ENCODE measurements at regions not wholly inside any gene's neighbourhood (a gene's known extent, or its start where the extent isn't known, plus 50 kb on each side); places are given as distances from the start of the nearest gene placed in this dataset.
"Not testable (repeated sequence)": the region's sequence is repeated elsewhere in the genome, so short reads cannot be mapped to it uniquely, and the experiment has no call there.

DNA sequence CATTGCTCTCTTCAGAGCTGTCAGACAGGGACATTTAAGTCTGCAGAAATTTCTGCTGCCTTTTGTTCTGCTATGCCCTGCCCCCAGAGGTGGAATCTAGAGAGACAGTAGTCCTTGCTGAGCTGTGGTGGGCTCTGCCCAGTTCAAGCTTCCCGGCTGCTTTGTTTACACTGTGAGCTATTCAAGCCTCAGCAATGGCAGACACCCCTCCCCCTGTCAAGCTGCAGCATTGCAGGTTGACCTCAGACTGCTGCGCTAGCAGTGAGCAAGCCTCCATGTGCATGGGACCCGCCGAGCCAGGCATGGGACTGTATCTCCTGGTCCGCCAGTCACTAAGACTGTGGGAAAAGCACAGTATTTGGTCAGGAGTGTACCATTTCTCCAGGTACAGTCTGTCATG, 53.6 kb upstream of the MAPK10 start:
- not testable (repeated sequence) for DNase-seq

DNA sequence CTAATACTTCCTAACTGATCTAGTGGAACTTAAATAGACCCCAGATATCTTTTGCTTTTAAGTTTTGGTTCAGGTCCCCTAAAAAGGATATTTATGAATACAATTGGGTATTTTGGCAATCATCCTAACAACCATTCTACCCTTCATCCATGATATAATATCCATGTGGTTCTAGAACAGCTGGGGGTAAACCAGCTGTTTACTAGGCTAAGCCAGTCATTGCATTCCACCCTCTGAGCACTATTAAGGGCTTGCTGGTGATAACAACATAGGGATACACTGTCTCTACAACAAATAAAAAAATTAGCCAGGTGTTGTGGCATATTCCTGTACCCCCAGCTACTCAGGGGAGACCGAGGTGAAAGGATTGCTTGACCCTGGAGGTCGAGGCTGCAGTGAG, 54.8 kb upstream of the MAPK10 start:
- DNase-seq = no peak

DNA sequence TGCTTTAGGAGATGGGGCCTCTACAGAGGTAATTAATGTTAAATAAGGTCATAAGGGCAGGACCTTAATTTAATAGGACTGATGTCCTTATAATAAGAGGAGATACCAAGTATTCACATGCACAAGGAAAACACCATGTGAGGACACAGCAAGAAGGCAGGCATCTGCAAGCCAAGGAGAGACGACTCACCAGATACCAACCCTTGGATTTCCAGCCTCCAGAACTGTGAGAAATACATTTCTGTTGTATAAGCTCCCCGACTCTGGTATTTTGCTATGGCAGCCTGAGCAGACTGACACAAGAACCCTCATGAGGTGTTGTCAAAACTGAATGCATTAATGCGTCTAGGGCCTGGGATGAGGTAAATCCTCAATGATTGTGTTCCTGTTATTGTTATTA, 56.2 kb upstream of the MAPK10 start:
- DNase-seq = no peak

GRCh38 chr4:86421461-86421860, 61.6 kb upstream of the MAPK10 start:
- DNase-seq = no peak

GRCh38 chr4:86431543-86432116, 71.8 kb upstream of the MAPK10 start:
- DNase-seq = no peak

- DNase-seq = peak; percentile 3
Measured at GRCh38 chr4:86432559-86433134, 72.8 kb upstream of the MAPK10 start.

DNA sequence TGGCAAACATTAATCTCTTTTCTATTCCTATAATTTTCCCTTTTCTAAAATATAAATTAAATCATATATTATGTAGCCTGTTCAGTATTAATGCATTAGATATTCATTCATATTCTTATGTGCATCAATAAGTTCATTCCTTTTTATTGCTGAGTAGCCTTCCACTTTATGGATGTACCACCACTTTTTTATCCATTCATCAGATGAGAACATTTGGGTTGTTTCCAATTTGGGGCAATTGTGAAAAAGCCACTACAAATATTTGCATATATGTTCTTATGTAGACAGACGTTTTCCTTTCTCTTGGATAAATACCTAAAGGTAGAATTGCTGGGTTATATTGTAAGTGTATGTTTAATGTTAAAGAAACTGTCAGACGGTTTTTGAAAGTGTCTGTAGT, 79.4 kb upstream of the MAPK10 start:
- no peak for DNase-seq

DNA sequence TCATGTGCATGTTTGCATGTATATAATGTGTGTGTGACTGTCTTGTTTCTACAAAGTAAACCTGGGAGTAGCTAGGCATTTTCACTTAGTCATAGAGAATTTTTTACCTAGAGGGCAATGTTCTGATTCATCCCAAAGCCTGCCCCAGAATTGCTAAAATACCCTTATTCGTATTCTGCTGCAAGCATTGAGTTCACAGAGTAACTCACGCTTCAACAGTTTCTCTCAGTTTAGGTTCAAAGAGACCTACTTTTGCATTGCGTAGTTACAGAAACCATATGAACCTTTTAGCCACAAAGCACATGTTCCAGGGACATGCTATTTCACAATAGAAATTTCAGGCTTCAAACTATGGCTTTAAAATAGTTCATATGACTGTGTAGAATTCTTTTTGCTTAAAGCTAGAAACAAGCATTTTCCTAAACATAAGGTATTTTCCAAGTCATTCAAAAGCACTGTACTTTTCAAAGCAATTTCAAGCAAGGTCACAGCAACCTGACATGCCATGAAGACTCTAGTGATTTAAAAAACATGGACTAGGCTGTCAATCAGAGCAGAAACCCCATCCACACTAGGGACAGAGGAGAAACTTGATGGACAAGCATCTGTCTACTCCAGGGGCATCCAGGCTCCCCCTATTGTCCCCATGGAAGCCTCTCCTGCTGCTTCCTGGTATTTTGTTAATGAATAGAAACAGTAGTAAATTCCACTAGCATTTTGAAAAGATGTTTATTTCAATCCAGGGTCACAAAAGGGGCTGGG, 81.5 kb upstream of the MAPK10 start:
- DNase-seq = no peak

GRCh38 chr4:86442881-86443280, 83.0 kb upstream of the MAPK10 start:
- DNase-seq = no peak

GRCh38 chr4:86443495-86443894, 83.6 kb upstream of the MAPK10 start:
- DNase-seq = no peak

GRCh38 chr4:86446996-86447395, 87.1 kb upstream of the MAPK10 start:
- no peak for DNase-seq

- no peak for DNase-seq
Measured at GRCh38 chr4:86448871-86449270, 89.0 kb upstream of the MAPK10 start.

GRCh38 chr4:86449746-86450588, 90.1 kb upstream of the MAPK10 start:
- DNase-seq = no peak

DNA sequence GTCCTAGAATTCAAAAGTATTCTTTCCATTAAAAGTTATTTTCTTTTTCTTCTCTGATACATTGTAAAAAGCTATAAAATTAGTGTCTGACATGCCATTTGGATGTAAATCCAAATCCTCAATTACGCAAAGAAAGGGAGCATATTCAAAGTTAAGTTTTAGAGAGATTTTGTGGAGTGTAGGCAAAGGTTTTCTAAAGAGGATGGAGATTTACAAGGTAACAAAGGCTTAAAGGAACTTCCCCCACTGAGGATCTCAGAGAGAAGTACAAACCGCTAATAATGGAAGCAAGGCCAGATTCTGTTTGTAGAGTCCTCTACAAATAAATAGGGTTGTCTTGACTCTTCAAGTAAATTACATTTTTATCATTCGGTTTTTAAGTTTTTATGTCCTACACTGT, 91.0 kb upstream of the MAPK10 start:
- no peak for DNase-seq

GRCh38 chr4:86451560-86452330, 91.9 kb upstream of the MAPK10 start:
- no peak for DNase-seq

DNA sequence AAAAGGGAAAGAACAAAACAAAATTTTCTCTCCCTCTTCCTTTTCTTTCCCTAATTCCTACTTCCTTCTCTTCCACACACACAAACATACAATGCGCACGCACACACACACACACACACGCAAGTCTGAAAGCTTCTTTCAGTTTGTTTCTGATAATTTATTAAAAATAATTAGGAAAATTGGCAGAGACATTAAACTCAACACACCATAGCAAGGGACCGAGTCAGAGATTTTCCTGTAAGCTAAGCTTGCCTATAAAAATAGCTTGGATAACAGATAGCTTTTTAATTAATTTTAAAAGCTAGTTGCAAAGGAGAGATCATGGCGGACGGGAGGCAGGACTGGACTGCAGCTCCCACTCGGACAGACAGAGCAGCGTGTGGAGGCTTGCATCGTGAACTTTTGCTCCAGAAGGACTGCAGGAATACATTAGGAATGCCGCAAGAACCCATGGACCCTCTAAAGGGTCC, 92.6 kb upstream of the MAPK10 start:
- no peak for DNase-seq

DNA sequence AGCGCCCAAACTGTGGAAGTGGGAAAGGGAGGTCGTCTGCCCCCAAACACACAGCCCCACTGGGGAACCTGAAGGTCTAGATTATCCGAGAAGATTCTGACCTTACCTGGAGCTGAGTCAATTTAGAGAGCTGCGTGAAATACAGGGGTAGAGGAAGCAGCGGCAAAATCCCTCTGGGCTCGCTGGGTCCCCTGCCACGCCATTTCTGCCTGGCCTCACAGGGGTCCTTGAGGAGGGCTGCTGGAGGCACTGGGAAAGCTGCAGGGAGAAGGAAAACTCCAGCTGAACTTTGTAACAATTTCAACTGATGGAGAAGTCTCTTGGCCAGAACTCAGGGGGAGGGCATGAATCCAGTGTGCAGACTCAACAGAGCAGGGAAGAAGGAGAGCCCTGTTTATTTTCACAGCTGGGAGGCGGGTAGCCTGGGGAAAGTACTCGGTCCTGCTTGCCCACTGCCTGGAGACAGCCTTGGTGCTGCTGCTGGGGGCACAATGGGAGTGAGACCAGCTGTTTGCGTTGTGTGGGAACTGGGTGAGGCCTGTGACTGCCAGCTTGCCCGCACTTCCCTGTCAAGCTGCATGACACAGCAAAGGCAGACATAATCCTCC, 93.2 kb upstream of the MAPK10 start:
- DNase-seq = no peak

DNA sequence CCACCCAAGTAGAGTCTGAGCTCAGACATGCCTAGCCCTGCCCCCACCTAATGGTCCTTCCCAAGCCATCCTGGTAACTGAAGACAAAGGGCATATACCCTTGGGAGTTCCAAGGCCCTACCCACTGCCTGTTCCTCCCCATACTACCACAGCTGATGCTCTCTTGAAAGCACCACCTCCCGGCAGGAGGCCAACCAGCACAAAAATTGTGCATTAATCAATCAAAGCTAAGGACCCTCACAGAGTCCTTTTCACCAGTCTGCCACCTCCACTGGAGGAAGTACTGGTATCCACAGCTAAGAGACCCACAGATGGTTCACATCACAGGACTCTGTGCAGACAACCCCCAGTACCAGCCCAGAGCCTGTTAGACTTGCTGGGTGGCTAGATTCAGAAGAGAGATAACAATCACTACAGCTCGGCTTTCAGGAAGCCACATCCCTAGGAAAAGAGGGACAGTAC, 93.8 kb upstream of the MAPK10 start:
- DNase-seq = not testable (repeated sequence)

DNA sequence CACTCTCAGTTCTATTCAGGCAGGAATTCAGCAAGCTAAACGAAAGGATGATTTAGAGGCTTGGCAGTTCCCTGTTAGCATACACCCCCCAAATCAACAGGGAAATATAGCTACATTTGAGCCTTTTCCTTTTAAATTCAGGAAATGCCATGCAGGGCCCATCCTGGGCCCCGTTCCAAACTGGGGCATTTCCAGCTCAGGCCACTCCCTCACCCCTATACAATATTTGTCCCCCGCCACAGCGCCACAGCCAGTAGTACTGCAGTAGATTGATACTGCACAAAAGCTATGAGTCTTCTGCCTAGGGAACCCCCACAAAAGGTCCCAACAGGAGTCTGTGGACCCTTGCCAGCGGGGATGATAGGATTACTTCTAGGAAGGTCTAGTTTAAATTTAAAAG, 102.0 kb upstream of the MAPK10 start:
- DNase-seq = no peak

GRCh38 chr4:86472377-86473019, 112.6 kb upstream of the MAPK10 start:
- DNase-seq = no peak

- not testable (repeated sequence) for DNase-seq
Measured at GRCh38 chr4:86478151-86478550, 116.0 kb upstream of the PTPN13 start.

GRCh38 chr4:86481440-86481839, 112.7 kb upstream of the PTPN13 start:
- DNase-seq = no peak
